ENCODE measurements at regions not wholly inside any gene's neighbourhood (a gene's known extent, or its start where the extent isn't known, plus 50 kb on each side); places are given as distances from the start of the nearest gene placed in this dataset.

DNA sequence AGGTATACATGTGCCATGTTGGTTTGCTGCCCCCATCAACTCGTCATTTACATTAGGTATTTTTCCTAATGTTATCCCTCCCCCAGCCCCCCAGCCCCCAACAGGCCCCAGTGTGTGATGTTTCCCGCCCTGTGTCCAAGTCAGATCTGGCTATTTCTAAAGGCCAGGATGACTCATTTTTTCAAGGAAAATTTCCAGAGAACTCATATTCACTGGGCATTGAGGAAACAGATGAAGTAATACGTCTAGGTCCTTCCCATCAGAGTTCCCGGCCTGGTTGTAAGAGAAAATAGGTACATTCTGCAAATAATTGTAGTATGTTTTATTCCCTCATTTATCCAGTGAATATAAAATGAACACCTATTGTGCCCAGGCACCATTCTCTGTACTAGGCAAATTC lies 345.2 kb downstream of the BCL11B start:
- DNase-seq (no peak), ATAC-seq (ENCODE audit: insufficient read depth, low FRiP score) (peak; percentile 27)
- Histone ChIP-seq H3K4me1 (ENCODE audit: control insufficient read depth in 5 of 5, insufficient read depth in 5 of 5, low read length in 5 of 5) (no peaks in the 10 kb centered on the region), H3K36me3 (ENCODE audit: control insufficient read depth in 4 of 4, insufficient read depth in 4 of 4, low read length in 4 of 4) (no peaks in the 10 kb centered on the region), H3K27me3 (ENCODE audit: control insufficient read depth in 3 of 3, insufficient read depth in 3 of 3, low read length in 2 of 3) (no peaks in the 10 kb centered on the region), H3K9ac (ENCODE audit: insufficient read depth in 1 of 2, low read length in 2 of 2) (no peak overlapping the region), H3K27ac (ENCODE audit: low read depth in 1 of 2, low read length in 1 of 2) (no peak overlapping the region), H3K9me3 (ENCODE audit: control insufficient read depth in 4 of 4, insufficient read depth in 3 of 4, low read length in 3 of 4) (peaks cover 0 to 2% (median 0%) of the 10 kb centered on the region in 4 donors), H3K4me3 (no peak overlapping the region)
- TF ChIP-seq, protein P1, sequence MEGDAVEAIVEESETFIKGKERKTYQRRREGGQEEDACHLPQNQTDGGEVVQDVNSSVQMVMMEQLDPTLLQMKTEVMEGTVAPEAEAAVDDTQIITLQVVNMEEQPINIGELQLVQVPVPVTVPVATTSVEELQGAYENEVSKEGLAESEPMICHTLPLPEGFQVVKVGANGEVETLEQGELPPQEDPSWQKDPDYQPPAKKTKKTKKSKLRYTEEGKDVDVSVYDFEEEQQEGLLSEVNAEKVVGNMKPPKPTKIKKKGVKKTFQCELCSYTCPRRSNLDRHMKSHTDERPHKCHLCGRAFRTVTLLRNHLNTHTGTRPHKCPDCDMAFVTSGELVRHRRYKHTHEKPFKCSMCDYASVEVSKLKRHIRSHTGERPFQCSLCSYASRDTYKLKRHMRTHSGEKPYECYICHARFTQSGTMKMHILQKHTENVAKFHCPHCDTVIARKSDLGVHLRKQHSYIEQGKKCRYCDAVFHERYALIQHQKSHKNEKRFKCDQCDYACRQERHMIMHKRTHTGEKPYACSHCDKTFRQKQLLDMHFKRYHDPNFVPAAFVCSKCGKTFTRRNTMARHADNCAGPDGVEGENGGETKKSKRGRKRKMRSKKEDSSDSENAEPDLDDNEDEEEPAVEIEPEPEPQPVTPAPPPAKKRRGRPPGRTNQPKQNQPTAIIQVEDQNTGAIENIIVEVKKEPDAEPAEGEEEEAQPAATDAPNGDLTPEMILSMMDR (IDR thresholded peaks at IDR 0.05; ENCODE audit: control extremely low read depth, extremely low read depth), result no peak
- 74 to 85% methylated on average over 4 of the region's 4 CpGs for WGBS, 2 donors

DNA sequence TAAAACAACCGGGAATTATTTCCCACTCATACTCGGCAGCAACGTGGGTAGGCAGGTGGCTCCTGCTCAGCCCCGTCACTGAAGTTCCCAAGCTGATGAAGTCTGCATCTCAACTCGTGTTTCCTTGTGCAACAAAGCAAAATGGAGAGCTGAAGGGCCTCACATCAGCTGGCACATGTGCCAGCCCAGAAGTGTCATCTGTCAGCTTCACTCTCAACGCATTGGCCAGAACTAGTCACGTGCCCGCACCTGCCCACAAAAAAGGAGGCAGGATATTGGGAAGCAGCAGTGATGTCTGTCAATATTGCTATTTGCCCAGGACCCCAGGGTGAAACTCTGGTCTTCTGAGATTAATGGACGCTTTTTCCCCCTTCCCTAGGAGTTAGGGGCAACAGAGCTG lies 344.0 kb downstream of the BCL11B start:
- no peak for DNase-seq
- Histone ChIP-seq H3K9me3 (ENCODE audit: control insufficient read depth in 4 of 4, insufficient read depth in 3 of 4, low read length in 3 of 4) (peaks cover 0 to 4% (median 0%) of the 10 kb centered on the region in 4 donors), H3K4me3 (no peak overlapping the region), H3K4me1 (ENCODE audit: control insufficient read depth in 5 of 5, insufficient read depth in 5 of 5, low read length in 5 of 5) (peaks cover 0 to 4% (median 0%) of the 10 kb centered on the region in 5 donors), H3K9ac (ENCODE audit: insufficient read depth in 1 of 2, low read length in 2 of 2) (no peak overlapping the region), H3K27ac (ENCODE audit: low read depth in 1 of 2, low read length in 1 of 2) (no peak overlapping the region), H3K27me3 (ENCODE audit: control insufficient read depth in 3 of 3, insufficient read depth in 3 of 3, low read length in 2 of 3) (no peaks in the 10 kb centered on the region), H3K36me3 (ENCODE audit: control insufficient read depth in 4 of 4, insufficient read depth in 4 of 4, low read length in 4 of 4) (no peaks in the 10 kb centered on the region)
- TF ChIP-seq, protein P1 (IDR thresholded peaks at IDR 0.05; ENCODE audit: control extremely low read depth, extremely low read depth), result no peak
- WGBS, 2 donors, result 87 to 89% methylated on average over 9 of the region's 9 CpGs
- ATAC-seq (ENCODE audit: insufficient read depth, low FRiP score), result no peak

DNA sequence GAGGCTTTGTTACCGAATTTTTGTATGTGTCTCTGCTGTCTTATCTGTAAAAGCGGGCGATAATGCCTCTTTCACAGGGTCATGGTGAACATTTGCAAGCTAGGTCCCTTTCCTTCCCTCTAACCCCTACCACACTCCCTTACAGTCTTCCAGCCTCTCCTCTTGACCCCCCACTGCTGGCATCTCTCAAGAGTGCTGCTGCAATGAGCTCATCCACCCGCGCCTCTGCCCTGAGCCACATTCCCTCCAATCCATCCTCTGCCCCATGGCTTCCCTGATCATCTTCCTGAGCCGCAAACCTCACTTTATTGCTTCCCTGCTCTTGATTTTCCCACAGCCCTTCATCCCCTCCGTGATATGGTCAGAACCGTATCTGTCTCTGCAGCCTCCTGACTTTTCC lies 343.6 kb downstream of the BCL11B start:
- Histone ChIP-seq H3K27ac (ENCODE audit: low read depth in 1 of 2, low read length in 1 of 2) (no peak overlapping the region), H3K9me3 (ENCODE audit: control insufficient read depth in 4 of 4, insufficient read depth in 3 of 4, low read length in 3 of 4) (peaks cover 0 to 4% (median 0%) of the 10 kb centered on the region in 4 donors), H3K27me3 (ENCODE audit: control insufficient read depth in 3 of 3, insufficient read depth in 3 of 3, low read length in 2 of 3) (no peaks in the 10 kb centered on the region), H3K9ac (ENCODE audit: insufficient read depth in 1 of 2, low read length in 2 of 2) (no peak overlapping the region), H3K4me3 (no peak overlapping the region), H3K4me1 (ENCODE audit: control insufficient read depth in 5 of 5, insufficient read depth in 5 of 5, low read length in 5 of 5) (peaks cover 0 to 4% (median 0%) of the 10 kb centered on the region in 5 donors), H3K36me3 (ENCODE audit: control insufficient read depth in 4 of 4, insufficient read depth in 4 of 4, low read length in 4 of 4) (no peaks in the 10 kb centered on the region)
- ATAC-seq (ENCODE audit: insufficient read depth, low FRiP score) (no peak), DNase-seq (no peak)
- TF ChIP-seq, protein P1 (IDR thresholded peaks at IDR 0.05; ENCODE audit: control extremely low read depth, extremely low read depth), result no peak
- WGBS, 2 donors, result 85 to 87% methylated on average over 8 of the region's 8 CpGs

DNA sequence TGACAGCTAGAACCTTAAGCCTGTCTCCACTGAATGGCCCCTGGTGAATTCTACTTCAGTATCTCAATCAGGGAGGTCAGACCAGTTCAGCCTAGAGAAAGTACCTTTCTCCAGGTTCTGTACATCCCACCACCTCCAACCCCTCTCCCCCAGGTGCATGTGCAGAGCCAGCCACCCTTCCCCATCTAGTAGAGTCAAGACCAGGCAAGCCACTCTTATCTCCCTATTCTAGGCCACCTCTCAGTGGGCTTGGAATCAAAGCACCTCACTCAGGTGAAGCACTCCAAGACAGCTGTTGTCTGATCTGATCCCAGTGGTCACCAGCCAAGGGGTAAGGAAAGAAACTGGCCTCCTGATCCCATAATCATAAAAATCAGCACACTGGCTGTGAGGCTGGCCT lies 340.9 kb downstream of the BCL11B start:
- TF ChIP-seq, protein P1 (IDR thresholded peaks at IDR 0.05; ENCODE audit: control extremely low read depth, extremely low read depth), result no peak
- ATAC-seq (ENCODE audit: insufficient read depth, low FRiP score), result no peak

More for the DNA sequence above, 340.9 kb downstream of the BCL11B start:
- Histone ChIP-seq H3K36me3 (ENCODE audit: control insufficient read depth in 4 of 4, insufficient read depth in 4 of 4, low read length in 4 of 4) (no peaks in the 10 kb centered on the region), H3K4me1 (ENCODE audit: control insufficient read depth in 5 of 5, insufficient read depth in 5 of 5, low read length in 5 of 5) (peaks cover 0 to 4% (median 0%) of the 10 kb centered on the region in 5 donors), H3K4me3 (no peak overlapping the region), H3K9me3 (ENCODE audit: control insufficient read depth in 4 of 4, insufficient read depth in 3 of 4, low read length in 3 of 4) (peaks cover 0 to 4% (median 0%) of the 10 kb centered on the region in 4 donors), H3K9ac (ENCODE audit: insufficient read depth in 1 of 2, low read length in 2 of 2) (no peak overlapping the region), H3K27me3 (ENCODE audit: control insufficient read depth in 3 of 3, insufficient read depth in 3 of 3, low read length in 2 of 3) (no peaks in the 10 kb centered on the region), H3K27ac (ENCODE audit: low read depth in 1 of 2, low read length in 1 of 2) (no peak overlapping the region)
- peak in 1 of 3 donors; percentile 7 for DNase-seq

All from lung (tissue), 11 donors.